ENCODE measurements at regions not wholly inside any gene's neighbourhood (a gene's known extent, or its start where the extent isn't known, plus 50 kb on each side); places are given as distances from the start of the nearest gene placed in this dataset.

DNA sequence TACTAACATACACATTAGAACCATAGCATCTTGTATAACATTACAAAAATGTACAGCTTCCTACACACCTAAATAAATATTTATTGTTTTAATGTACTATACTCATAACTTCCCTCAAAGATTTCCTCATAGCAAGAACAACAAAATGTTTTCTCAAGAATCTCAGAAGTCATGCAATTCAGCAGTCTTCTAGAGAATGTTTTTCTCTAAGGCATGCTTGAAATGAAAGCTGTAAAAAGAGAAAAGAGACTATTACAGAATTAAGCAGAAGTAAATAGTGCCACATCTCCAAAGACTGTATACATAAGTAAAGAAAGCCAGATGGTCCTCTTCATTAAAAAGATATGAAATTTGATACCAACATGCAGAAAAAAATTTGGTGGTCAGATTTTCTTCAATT is 672.2 kb downstream of the EPM2A start:
- DNase-seq (ENCODE audit: extremely low read depth in 1 of 11, low read depth in 9 of 11, low spot score in 4 of 11): no peak

DNA sequence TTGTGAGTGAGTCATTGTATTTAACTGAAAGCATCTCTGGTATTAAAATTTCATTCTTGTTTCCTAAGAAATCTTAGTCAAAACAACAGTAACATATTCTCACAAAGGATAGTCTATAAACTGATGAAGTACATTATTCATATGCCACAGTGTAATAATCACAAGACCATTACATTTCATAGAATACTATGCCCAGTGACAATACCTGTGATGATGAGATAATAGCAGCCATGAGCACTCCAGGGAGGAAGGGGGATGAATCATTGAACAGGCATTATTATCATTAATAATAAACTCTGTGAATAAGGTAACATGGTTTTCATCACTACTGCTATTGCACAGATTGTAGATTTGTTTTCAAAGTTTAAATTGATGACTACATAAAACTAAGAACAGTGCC is 667.9 kb downstream of the EPM2A start:
- no peak for DNase-seq (ENCODE audit: extremely low read depth in 1 of 11, low read depth in 9 of 11, low spot score in 4 of 11)

DNA sequence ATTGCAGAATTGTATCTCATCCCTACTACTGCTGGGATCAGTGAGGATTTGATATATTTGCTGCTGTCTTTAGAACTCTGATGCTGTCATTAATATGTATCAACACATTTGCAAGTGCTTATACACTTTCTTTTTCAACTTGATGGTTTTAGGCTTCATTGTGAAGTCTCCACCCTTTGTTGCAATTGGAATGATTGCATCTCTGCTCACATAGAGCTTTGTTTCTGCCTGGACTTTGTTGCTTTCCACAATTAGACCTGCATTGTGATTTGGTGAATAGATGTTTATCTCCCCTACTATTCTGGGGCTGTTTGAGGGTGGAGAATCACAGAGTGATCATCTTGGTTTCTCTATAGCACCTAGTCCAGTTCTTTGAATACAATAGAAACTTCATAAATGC is 666.7 kb downstream of the EPM2A start:
- DNase-seq (ENCODE audit: extremely low read depth in 1 of 11, low read depth in 9 of 11, low spot score in 4 of 11): no peak

DNA sequence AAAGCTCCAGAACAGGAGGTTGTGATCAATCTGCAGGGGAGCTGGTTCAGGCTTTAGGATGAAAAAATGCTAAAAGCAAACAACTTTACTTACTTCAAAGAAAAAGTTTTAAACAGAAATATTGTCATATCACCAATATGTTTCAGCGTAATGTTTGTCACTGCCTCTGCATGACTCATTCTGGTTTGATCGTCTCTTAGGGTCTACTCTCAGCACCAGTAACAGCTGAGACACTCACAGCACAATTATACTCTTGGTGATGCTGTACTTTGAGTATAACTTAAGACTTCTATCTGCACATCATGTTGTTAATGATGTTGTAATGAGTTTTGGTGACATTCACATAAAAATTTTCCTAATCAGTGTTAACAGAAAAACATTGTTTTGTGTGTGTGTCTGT is 665.4 kb downstream of the EPM2A start:
- DNase-seq (ENCODE audit: extremely low read depth in 1 of 11, low read depth in 9 of 11, low spot score in 4 of 11): no peak

DNA sequence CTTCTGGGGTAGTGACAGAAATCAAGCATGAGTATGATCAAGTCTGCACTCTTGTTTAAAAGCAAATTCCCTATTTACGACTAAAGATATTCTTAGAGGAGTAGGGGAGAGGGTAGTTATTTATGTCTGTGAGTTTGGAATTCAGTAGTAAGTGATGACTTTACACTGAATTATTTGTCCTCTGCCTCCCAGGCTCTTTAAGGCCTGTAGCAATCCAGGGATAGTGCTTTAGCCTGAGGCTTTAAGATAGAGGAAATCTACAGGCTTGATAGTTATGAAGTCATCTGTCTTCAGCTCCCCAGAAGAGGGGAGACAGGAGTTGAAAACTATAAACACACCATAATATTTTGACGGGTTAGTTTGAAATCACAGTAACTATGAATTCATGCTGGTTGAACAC is 664.5 kb downstream of the EPM2A start:
- no peak for DNase-seq (ENCODE audit: extremely low read depth in 1 of 11, low read depth in 9 of 11, low spot score in 4 of 11)

DNA sequence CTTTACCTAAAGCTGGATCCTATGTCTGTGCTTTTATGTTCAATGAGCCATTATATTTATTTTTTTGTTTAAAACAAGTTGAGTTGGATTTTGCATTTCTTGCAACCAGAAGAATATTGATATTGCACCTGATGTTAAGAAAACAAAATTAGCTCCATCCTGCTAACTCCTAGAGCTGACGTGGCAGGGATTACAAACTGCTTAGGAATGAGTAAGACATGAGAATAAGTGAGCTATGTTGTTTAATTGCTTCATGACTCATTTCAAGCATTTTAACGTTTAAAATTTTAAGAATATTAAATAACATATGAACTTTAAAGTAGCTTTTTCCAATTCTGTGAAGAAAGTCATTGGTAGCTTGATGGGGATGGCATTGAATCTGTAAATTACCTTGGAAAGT is 663.5 kb downstream of the EPM2A start:
- DNase-seq (ENCODE audit: extremely low read depth in 1 of 11, low read depth in 9 of 11, low spot score in 4 of 11): no peak

DNA sequence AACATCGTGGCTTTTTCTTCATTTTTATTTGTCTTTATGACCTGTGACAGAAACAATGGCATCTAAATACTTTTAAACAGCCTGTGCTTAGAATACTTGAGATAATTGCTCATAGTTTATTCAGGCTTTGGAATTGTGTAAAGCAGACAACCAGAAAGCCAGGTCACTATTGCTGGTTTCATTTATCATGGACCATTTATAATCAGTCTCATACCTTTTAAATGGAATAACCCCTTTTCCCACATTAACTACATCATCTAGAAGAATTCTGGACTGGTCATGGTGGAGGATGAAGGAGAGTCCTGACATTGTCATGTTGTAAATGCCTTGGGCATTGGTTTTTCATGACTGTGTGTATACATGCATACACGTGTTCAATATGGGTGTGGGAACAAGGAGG is 661.5 kb downstream of the EPM2A start:
- no peak for DNase-seq (ENCODE audit: extremely low read depth in 1 of 11, low read depth in 9 of 11, low spot score in 4 of 11)

DNA sequence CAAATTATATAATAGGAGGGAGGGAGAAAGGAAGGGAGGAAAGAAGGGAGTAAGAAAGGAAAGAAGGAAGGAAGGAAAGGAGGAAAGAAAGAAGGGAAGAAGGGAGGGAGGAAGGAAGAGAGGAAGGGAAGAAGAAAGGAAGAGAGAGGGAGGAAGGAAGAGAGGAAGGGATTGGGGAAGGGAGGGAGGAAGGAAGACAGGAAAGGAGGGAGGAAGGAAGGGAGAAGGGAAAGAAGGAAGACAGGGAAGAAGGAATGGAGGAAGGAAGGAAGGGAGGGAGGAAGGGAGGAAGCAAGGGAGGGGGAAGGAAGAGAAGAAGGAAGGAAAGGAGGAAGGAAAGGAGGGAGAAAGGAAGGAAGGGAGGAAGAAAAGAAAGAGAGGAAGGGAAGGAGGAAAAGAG is 660.5 kb downstream of the EPM2A start:
- DNase-seq (ENCODE audit: extremely low read depth in 1 of 11, low read depth in 9 of 11, low spot score in 4 of 11): no peak

DNA sequence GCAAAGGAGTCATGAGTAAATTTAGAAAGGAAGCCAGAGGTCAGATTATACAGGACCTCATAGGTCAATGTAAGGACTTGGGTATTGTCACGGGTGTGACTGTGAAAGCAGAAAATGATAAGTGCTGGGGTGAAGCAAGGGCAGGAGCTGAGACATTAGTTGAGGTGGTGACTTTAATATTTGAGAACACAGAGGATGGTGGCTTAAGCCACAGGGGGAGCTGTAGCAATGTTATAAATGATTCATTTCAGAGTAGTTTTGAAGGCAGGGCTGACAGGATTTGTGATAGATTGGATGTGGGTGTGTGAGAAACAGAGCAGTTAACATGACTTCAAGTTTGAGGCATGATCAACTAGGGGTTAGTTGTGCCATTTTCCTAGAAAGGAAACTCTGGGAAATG is 659.9 kb downstream of the EPM2A start:
- no peak for DNase-seq (ENCODE audit: extremely low read depth in 1 of 11, low read depth in 9 of 11, low spot score in 4 of 11)

DNA sequence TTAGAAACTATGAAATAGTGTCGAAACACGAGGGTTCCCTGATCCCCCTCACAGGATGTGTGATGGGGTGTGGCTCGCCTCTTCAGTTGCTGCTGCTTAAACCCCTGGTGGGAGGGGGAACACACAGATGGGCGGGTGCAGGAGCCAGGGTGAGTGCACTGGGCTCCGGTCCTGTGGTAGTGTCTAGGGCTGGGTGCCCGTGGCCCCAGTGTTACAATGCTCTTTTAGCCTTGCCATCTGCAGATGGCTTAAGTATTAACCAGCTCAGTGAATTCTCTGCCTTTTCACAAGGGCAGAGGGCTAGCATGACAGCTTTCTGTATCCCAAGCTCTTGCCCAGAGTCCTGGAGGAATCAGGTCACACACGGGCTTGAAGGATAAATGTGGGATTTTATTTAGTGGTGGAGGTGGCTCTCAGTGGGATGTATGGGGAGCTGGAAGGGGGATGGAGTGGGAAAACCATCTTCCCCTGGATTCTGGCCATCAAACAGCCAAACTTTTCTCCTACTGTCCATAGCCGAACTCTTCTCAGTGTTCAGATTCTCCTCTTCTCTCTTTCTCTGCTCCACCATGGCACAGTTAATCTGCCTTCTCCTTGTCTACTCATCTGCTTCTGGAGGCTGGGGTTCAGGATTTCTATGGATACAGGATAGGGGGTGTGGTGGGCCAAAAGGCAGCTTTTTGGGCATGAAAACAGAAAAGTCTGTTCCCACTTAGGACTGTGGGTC is 659.0 kb downstream of the EPM2A start:
- DNase-seq (ENCODE audit: extremely low read depth in 1 of 11, low read depth in 9 of 11, low spot score in 4 of 11): no peak

DNA sequence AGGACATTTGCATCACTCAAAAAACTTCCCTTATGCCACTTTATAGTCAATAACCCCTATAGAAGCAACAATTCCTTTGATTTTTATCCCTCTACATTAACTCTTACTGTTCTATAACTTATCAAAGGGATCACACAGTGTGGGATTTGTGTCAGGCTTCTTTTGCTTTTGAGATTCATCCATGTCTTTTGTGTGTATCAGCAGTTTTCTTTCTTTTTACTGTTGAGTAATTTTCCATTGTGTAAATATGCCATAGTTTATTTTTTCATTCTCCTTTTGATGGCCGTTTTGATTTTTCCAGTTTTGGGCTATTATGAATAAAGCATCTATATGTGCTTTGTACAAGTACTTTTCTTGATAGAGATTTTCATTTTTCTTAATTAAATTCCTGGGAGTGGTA is 657.9 kb downstream of the EPM2A start:
- DNase-seq (ENCODE audit: extremely low read depth in 1 of 11, low read depth in 9 of 11, low spot score in 4 of 11): no peak

DNA sequence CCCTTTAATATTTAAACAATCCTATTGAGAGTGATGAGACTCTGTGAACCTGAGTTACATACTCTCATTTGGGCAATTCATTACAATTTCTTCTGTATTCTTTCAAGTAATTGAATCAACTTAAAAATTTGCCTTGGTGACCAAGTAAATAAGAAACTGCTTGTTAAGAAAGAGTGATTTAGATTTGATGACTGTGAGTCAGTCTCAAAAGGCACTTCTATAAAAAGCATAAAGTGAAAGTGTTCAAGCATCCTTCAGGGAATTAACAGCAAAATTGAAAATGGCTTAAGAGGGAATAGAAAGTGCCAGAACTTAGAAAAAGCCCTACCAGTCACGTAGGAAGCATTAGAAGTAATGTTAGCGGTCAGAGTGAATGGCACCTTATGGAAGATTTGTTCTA is 654.7 kb downstream of the EPM2A start:
- no peak for DNase-seq (ENCODE audit: extremely low read depth in 1 of 11, low read depth in 9 of 11, low spot score in 4 of 11)

DNA sequence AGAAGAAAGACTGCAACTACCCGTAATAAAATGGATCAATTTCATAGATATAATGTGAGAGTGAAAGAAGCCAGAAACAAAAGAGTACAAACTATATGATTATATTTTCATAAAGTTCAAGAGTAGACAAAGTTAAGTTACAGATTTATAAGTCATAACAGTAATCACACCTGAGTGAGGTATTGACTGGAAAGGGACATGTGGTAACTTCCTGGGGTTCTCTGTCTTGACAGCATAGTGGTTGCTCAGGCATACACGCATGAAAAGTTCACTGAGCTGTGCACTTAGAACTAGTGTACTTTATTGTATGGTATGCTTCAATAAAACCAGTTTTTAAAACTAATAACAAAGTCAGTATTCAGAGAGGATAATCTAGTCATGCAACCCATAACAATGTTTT is 653.6 kb downstream of the EPM2A start:
- DNase-seq (ENCODE audit: extremely low read depth in 1 of 11, low read depth in 9 of 11, low spot score in 4 of 11): no peak

DNA sequence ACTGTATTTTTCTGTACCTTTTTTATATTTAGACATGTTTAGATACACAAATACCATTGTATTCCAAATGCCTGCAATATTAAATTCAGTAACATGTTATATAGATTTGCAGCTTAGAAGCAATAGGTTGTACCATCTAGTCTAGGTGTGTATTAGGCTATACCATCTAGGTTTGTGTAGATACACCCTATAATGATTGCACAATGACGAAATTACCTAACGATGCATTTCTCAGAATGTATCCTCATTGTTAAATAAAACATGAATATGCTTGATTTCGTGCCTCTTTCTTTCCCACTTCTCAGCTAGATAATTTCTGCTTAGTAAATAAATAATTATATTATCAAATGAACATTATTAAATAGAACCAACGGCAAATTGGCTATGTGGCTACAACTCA is 653.0 kb downstream of the EPM2A start:
- DNase-seq (ENCODE audit: extremely low read depth in 1 of 11, low read depth in 9 of 11, low spot score in 4 of 11): no peak

DNA sequence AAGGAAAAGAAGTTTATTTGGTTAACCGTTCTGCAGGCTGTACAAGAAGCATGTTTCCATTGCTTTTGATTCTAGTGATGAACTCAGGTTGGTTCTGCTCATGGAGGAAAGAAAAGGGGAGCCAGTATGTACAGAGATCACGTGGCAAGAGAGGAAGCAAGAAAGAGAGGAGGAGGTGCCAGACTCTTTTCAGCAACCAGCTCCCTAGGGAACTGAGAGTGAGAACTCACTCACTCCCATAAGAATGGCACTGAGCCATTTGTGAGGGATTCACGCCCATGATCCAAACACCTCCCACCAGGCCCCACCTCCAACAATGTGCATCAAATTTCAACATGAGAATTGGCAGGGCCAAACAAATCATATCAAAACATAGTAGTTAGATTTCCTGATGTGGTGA is 649.1 kb downstream of the EPM2A start:
- no peak for DNase-seq (ENCODE audit: extremely low read depth in 1 of 11, low read depth in 9 of 11, low spot score in 4 of 11)

DNA sequence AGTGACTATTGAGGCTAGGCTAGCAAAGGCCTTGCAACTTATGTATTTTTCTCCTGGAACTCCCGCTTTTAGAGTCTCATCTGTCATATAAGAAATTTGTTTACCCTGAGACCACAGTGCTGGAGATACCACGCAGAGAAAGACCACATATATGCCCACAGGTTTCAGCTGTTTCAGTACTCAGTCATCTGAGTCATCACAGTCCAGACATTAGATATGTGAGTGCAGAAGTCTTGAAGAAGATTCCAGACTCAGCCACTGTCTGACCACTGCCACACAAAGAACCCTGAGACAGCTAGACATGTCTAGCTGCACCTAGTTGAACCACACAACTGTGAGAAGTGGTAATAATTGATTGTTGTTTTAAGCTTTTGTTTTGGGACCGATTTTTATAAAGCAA is 648.3 kb downstream of the EPM2A start:
- no peak for DNase-seq (ENCODE audit: extremely low read depth in 1 of 11, low read depth in 9 of 11, low spot score in 4 of 11)

DNA sequence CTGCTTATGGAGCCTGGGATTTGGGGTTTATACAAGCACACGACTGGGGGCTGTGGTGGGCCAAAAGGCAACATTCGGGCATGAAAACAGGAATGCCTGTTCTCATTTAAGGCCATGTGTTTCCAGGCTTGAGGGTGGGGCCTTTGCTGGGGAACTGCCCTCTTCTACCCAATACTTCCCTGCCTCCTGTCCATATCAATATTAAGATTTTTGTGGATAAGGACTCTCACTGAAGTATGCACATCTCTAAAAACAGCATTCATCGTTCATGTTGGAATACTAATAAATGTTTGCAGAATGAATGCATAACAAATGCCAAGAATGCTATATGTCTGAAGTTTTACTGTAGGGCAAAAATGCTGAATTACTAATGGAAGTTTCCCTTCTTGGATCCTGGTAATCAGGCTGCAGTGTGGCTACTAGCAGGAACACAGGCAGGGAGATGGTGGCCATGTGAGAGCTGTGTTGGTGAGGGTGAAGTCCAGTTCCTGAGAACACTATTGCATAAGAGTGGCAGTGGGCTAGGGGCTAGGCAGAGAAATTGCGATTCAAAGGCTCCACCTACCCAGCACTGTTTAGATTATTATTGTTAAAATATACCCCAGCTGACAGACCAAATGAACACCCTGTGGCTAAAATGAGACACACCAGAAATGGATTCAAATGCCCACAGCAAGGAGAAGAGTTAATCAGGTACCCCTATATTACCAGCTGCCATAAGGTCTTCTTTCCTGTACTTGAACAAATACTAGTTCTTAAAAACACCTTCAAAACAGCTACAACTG is 644.3 kb downstream of the EPM2A start:
- no peak for DNase-seq (ENCODE audit: extremely low read depth in 1 of 11, low read depth in 9 of 11, low spot score in 4 of 11)

DNA sequence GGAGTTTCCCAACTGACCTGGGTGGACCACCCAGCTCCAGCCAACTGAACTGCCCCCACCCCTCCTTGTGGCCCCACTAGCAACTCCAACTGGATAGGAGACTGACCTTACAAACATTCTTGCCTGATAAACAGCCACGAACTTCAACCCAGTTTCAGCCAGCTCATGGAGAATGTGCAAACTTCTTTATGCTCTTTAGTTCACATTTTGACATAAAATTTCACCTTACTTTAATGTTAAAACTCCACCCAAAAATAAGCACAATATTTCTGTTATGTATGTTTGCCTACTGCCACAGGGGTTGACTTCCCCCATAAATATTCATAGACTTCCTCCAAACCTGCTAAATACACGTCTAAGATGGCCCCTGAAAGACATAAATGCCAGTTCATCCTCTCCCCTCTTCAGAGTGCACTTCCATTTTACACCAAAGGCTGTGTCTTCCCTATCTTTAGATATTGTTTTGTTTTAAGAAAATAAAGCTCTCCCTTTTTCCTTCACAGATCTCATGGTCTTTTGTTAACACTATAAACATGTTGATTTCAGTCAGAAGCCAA is 643.7 kb downstream of the EPM2A start:
- DNase-seq (ENCODE audit: extremely low read depth in 1 of 11, low read depth in 9 of 11, low spot score in 4 of 11): no peak

DNA sequence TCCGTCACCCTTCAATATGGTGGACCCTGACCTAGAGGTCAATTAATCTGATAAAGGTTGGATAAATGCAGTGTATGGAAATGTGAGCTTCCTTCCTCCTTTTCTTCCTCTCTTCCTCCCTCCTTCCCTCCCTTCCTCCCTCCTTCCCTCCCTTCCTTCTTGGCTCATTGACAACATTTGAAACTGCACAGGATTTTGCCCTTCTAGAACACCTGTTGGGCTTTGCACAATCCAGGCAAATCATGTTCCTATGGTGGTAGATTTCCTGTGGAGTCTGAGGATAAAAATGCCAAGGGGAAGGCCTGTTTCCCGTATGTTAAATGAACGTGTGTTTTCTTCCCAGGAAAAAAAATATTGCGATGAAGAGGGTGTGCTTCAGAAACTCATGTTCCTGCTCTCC is 642.8 kb downstream of the EPM2A start:
- no peak for DNase-seq (ENCODE audit: extremely low read depth in 1 of 11, low read depth in 9 of 11, low spot score in 4 of 11)

DNA sequence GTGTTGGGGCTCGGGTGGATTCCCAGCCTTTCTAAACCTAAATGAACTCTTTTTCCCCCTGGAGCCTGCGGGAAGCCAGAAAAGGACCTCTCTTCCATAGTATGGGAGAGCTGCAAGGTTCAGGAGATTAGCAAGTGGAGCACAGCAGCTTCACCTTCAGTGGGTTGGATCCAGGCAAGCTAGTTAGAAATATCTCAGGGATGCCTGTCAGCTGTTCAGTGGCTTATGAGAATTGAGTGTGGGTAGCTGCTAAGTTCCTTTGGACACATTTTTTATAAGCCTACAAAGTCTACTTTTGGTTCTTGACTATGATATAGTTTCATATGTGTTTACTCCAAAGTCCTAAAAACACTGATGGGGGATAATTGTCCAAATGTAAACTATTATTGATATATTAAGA is 642.1 kb downstream of the EPM2A start:
- no peak for DNase-seq (ENCODE audit: extremely low read depth in 1 of 11, low read depth in 9 of 11, low spot score in 4 of 11)

DNA sequence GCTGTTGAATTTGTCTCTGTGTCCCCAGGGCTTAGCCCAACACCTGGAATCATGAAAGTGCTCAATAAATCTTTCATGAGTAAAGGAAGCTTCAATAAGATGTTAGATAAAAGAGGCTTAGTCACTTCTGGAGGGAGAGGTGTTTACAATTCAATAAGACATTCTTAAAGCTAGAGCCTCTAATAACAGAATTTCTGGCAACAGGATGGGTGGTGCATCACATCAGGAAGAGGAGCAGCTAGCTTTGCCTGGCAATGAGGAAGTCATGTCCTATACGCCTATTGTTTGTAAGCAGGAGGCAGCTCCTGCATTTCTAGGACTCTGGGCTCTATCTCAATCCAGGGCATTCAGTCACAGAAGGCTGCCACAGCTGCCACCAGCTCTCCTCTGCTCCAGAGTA is 638.5 kb downstream of the EPM2A start:
- DNase-seq (ENCODE audit: extremely low read depth in 1 of 11, low read depth in 9 of 11, low spot score in 4 of 11): no peak

Data from renal cortex interstitium (tissue), 11 donors.